Vagina (tissue), 2 donors: ENCODE measurements at regions not wholly inside any gene's neighbourhood (a gene's known extent, or its start where the extent isn't known, plus 50 kb on each side); places are given as distances from the start of the nearest gene placed in this dataset.

Experiments
- DNase-seq, 2 donors: peaks; one replicate each; pipeline ENCODE4 v3.0.0-alpha.2; 2017; ENCODE audit errors: extremely low spot score in 2 of 2
- H3K27ac ChIP-seq: fragments of 200-600 bp; sonication (generic); one replicate; pipeline ENCODE4 v1.5.1; 2019
- H3K27me3 ChIP-seq: fragments of 200-600 bp; sonication (generic); one replicate; pipeline ENCODE4 v1.5.1; 2019
- H3K36me3 ChIP-seq, 2 donors: fragments of 200-600 bp; sonication (generic); one replicate each; pipeline ENCODE4 v1.5.1; 2017 to 2019
- H3K4me1 ChIP-seq: fragments of 200-600 bp; sonication (generic); one replicate; pipeline ENCODE4 v1.5.1; 2019
- H3K4me3 ChIP-seq, 2 donors: fragments of 200-600 bp; sonication (generic); 1 replicate in 1 of 2; 2 replicates in 1 of 2; pipeline ENCODE4 v1.5.1; 2016 to 2019
- H3K9me3 ChIP-seq: fragments of 200-600 bp; sonication (generic); one replicate; pipeline ENCODE4 v1.5.1; 2019
- CTCF ChIP-seq, 3 experiments: fragments of 450-650 bp in 2 of 3; fragments of 200-600 bp in 1 of 3; sonication (generic) in 1 of 3; IDR thresholded peaks; one replicate each; pipeline ENCODE4 v1.5.1; 2017 to 2019; ENCODE audit warnings: antibody characterized with exemption in 3 of 3, mild to moderate bottlenecking in 2 of 3, moderate library complexity in 2 of 3
- POLR2A ChIP-seq, 2 donors: fragments of 450-650 bp; IDR thresholded peaks; one replicate each; pipeline ENCODE4 v1.6.1; 2017; ENCODE audit warnings: antibody characterized with exemption in 2 of 2, mild to moderate bottlenecking in 2 of 2, moderate library complexity in 2 of 2
- POLR2AphosphoS5 ChIP-seq, 2 donors: sonication (generic); formaldehyde crosslinking; IDR thresholded peaks; one replicate each; pipeline ENCODE4 v1.9.0; 2017; ENCODE audit warnings: antibody characterized with exemption in 2 of 2, mild to moderate bottlenecking in 2 of 2, low read depth in 1 of 2; ENCODE audit not compliant: insufficient read depth in 1 of 2
- intact Hi-C: fragments of 100-400 bp; cut with DNase I; formaldehyde crosslinking; loops from one replicate; pipeline ENCODE4 v1.15.1; 2023

GRCh38 chr9:129252937-129253802 is 75.1 kb upstream of the IER5L start:
- Histone ChIP-seq H3K27ac (peak overlapping the region; percentile 89), H3K36me3 (no peaks in the 10 kb centered on the region), H3K27me3 (no peaks in the 10 kb centered on the region), H3K9me3 (no peaks in the 10 kb centered on the region), H3K4me3 (peak overlapping the region in 1 of 2 donors; percentile 27), H3K4me1 (peaks cover 21% of the 10 kb centered on the region)
- TF ChIP-seq CTCF (IDR thresholded peaks at IDR 0.05): no peak
- DNase-seq: no peak
- intact Hi-C loops: loop anchor here (10.0 kb wide), 1 partner anchor 78 kb away; the partner anchor contains the start of gene IER5L

- TF ChIP-seq POLR2A (IDR thresholded peaks at IDR 0.05) (no peak), POLR2AphosphoS5 (IDR thresholded peaks at IDR 0.05; ENCODE audit: insufficient read depth in 1 of 2, low read depth in 1 of 2) (no peak), CTCF (IDR thresholded peaks at IDR 0.05) (no peak)
- H3K27ac ChIP-seq: no peak overlapping the region
- no peak for DNase-seq
- intact Hi-C loops: loop anchor here (10.0 kb wide), 1 partner anchor 76 kb away; the partner anchor contains the start of gene IER5L
- H3K27me3 ChIP-seq: no peaks in the 10 kb centered on the region
- no peaks in the 10 kb centered on the region for H3K36me3 ChIP-seq
- H3K4me3 ChIP-seq: no peak overlapping the region
- no peaks in the 10 kb centered on the region for H3K9me3 ChIP-seq
- peaks cover 17% of the 10 kb centered on the region for H3K4me1 ChIP-seq
These were observed 72.7 kb upstream of the IER5L start for GRCh38 chr9:129250786-129251185.

GRCh38 chr9:129247285-129248153 is 69.5 kb upstream of the IER5L start:
- TF ChIP-seq POLR2AphosphoS5 (IDR thresholded peaks at IDR 0.05; ENCODE audit: insufficient read depth in 1 of 2, low read depth in 1 of 2) (no peak), CTCF (IDR thresholded peaks at IDR 0.05) (no peak), POLR2A (IDR thresholded peaks at IDR 0.05) (no peak)
- peaks cover 4% of the 10 kb centered on the region for H3K4me1 ChIP-seq
- intact Hi-C loops: no loop called here

GRCh38 chr9:129245276-129245675 is 67.2 kb upstream of the IER5L start:
- no peaks in the 10 kb centered on the region for H3K9me3 ChIP-seq
- intact Hi-C loops: no loop called here
- no peaks in the 10 kb centered on the region for H3K27me3 ChIP-seq
- H3K4me1 ChIP-seq: peaks cover 4% of the 10 kb centered on the region
- TF ChIP-seq POLR2A (IDR thresholded peaks at IDR 0.05) (no peak), CTCF (IDR thresholded peaks at IDR 0.05) (no peak), POLR2AphosphoS5 (IDR thresholded peaks at IDR 0.05; ENCODE audit: insufficient read depth in 1 of 2, low read depth in 1 of 2) (no peak)
- H3K27ac ChIP-seq: no peak overlapping the region
- no peak for DNase-seq
- H3K36me3 ChIP-seq: no peaks in the 10 kb centered on the region
- no peak overlapping the region for H3K4me3 ChIP-seq

More at GRCh38 chr9:129247285-129248153, 69.5 kb upstream of the IER5L start:
- Histone ChIP-seq H3K36me3 (no peaks in the 10 kb centered on the region), H3K27ac (no peak overlapping the region), H3K27me3 (no peaks in the 10 kb centered on the region), H3K4me3 (no peak overlapping the region), H3K9me3 (no peaks in the 10 kb centered on the region)
- DNase-seq: no peak
